ENCODE measurements at regions not wholly inside any gene's neighbourhood (a gene's known extent, or its start where the extent isn't known, plus 50 kb on each side); places are given as distances from the start of the nearest gene placed in this dataset.

DNA sequence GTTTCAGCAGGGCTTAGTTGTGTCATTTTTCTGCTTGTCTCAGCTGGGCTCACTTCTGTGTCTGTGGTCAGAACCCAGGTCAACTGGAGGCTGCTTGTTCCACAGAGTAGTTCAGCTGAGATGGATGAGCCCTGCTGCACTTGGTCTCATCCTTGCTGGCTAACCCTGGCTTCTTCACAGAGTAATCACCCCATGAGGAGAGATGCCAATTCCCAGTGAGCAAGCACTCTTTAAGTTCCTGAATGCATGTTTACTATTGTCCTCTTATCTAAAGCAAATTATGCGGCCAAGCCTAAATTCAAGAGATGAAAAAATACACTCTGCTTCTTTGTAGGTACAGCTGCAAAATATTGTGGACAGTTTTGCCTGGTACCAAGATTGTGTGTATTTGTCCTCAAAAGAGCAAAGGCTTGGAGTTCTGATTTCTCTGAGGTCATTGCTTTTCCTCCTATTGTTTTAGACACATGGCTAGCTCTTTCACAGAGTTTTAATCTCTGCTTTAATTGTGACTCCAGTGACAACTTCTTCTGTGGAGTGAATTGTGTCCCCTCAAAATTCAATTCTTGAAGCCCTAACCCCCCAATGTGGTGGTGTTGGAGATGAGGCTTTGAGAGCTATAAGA lies 236.6 kb upstream of the ANKRD50 start:
- Histone ChIP-seq H3K4me1 (ENCODE audit: control insufficient read depth, low read length) (no peaks in the 10 kb centered on the region), H3K27me3 (ENCODE audit: control insufficient read depth, low read length) (no peaks in the 10 kb centered on the region), H3K9me3 (ENCODE audit: control insufficient read depth, insufficient read depth, low read length) (no peaks in the 10 kb centered on the region), H3K4me2 (ENCODE audit: low read length) (no peak overlapping the region), H3K27ac (ENCODE audit: low read depth, low read length) (no peak overlapping the region), H3K9me2 (replicated peaks; ENCODE audit: control insufficient read depth, low read length) (no peaks in the 10 kb centered on the region), H3K36me3 (ENCODE audit: control insufficient read depth, low read length) (no peaks in the 10 kb centered on the region), H3F3A (ENCODE audit: control insufficient read depth, insufficient read depth) (no peaks in the 10 kb centered on the region), H3K79me2 (ENCODE audit: control insufficient read depth, low read length) (no peaks in the 10 kb centered on the region), H4K20me1 (ENCODE audit: control insufficient read depth, insufficient read depth, low read depth, low read length) (no peaks in the 10 kb centered on the region), H3K4me3 (ENCODE audit: low read length) (no peak overlapping the region)
- TF ChIP-seq, protein P1, sequence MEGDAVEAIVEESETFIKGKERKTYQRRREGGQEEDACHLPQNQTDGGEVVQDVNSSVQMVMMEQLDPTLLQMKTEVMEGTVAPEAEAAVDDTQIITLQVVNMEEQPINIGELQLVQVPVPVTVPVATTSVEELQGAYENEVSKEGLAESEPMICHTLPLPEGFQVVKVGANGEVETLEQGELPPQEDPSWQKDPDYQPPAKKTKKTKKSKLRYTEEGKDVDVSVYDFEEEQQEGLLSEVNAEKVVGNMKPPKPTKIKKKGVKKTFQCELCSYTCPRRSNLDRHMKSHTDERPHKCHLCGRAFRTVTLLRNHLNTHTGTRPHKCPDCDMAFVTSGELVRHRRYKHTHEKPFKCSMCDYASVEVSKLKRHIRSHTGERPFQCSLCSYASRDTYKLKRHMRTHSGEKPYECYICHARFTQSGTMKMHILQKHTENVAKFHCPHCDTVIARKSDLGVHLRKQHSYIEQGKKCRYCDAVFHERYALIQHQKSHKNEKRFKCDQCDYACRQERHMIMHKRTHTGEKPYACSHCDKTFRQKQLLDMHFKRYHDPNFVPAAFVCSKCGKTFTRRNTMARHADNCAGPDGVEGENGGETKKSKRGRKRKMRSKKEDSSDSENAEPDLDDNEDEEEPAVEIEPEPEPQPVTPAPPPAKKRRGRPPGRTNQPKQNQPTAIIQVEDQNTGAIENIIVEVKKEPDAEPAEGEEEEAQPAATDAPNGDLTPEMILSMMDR (IDR thresholded peaks at IDR 0.05; ENCODE audit: low read depth, low read length, poor library complexity, severe bottlenecking), result no peak
- no peak for TF ChIP-seq EZH2phosphoT487 (IDR thresholded peaks at IDR 0.05; ENCODE audit: borderline replicate concordance, low read length)

DNA sequence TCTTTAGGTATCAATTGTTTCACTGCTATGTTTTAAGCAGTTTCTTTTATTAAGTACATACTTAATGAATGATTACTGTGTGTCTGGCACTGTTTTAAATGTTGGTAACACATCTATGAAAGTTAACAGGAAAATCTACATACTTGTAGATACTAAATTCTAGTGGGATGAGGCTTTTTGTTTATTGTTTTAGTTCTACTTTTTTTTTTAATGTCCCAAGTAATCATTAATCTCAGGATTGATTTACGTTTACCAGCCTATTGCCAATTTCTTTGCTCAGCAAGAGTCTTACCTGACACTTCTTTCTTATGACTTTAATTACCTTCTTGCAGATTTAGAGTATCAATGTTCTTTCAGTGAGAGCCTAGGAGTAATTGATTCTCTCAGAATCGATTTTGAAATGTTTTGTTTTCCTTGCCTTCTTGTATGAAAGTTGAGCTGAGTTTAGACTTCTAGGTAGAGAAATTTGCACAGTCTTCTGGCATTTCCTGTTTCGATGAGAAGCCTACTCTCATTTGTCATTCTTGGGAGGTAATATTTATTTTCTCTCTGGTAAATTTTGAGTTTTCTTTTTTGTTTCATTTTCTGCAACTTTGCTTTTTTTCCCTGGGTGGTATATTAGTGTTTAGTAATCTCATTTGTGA lies 235.2 kb upstream of the ANKRD50 start:
- Histone ChIP-seq H4K20me1 (ENCODE audit: control insufficient read depth, insufficient read depth, low read depth, low read length) (no peaks in the 10 kb centered on the region), H3K36me3 (ENCODE audit: control insufficient read depth, low read length) (no peaks in the 10 kb centered on the region), H3K9me3 (ENCODE audit: control insufficient read depth, insufficient read depth, low read length) (no peaks in the 10 kb centered on the region), H3K4me1 (ENCODE audit: control insufficient read depth, low read length) (no peaks in the 10 kb centered on the region), H3K27ac (ENCODE audit: low read depth, low read length) (no peak overlapping the region), H3K79me2 (ENCODE audit: control insufficient read depth, low read length) (no peaks in the 10 kb centered on the region), H3K27me3 (ENCODE audit: control insufficient read depth, low read length) (no peaks in the 10 kb centered on the region), H3K9me2 (replicated peaks; ENCODE audit: control insufficient read depth, low read length) (no peaks in the 10 kb centered on the region), H3K4me2 (ENCODE audit: low read length) (no peak overlapping the region), H3F3A (ENCODE audit: control insufficient read depth, insufficient read depth) (no peaks in the 10 kb centered on the region), H3K4me3 (ENCODE audit: low read length) (no peak overlapping the region)
- TF ChIP-seq EZH2phosphoT487 (IDR thresholded peaks at IDR 0.05; ENCODE audit: borderline replicate concordance, low read length), result no peak
- TF ChIP-seq, protein P1 (IDR thresholded peaks at IDR 0.05; ENCODE audit: low read depth, low read length, poor library complexity, severe bottlenecking), result no peak

DNA sequence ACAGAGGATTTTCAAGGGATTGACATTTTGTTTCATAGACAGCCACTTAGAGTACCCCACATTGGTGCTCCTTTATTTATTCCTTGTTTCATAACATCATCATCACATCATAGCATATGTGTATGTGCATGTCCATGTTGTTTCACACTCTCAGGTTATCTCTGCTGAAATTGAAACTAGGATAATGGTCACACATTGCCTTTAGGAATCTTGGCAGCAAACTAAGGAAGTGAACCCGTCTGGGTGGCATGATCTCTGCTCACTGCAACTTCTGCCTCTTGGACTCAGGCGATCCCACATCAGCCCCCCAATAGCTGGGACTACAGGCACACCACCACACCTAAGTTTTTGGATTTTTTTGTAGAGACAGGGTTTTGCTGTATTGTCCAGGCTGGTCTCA lies 234.2 kb upstream of the ANKRD50 start:
- no peaks in the 10 kb centered on the region for H3K27me3 ChIP-seq (ENCODE audit: control insufficient read depth, low read length)
- no peak overlapping the region for H3K4me3 ChIP-seq (ENCODE audit: low read length)
- H3K79me2 ChIP-seq (ENCODE audit: control insufficient read depth, low read length), result no peaks in the 10 kb centered on the region
- no peaks in the 10 kb centered on the region for H4K20me1 ChIP-seq (ENCODE audit: control insufficient read depth, insufficient read depth, low read depth, low read length)
- H3K9me3 ChIP-seq (ENCODE audit: control insufficient read depth, insufficient read depth, low read length), result no peaks in the 10 kb centered on the region
- H3K27ac ChIP-seq (ENCODE audit: low read depth, low read length), result no peak overlapping the region
- H3K9me2 ChIP-seq (replicated peaks; ENCODE audit: control insufficient read depth, low read length), result no peaks in the 10 kb centered on the region
- no peaks in the 10 kb centered on the region for H3K4me1 ChIP-seq (ENCODE audit: control insufficient read depth, low read length)
- no peak overlapping the region for H3K4me2 ChIP-seq (ENCODE audit: low read length)
- no peaks in the 10 kb centered on the region for H3F3A ChIP-seq (ENCODE audit: control insufficient read depth, insufficient read depth)
- TF ChIP-seq, protein P1 (IDR thresholded peaks at IDR 0.05; ENCODE audit: low read depth, low read length, poor library complexity, severe bottlenecking), result no peak
- TF ChIP-seq EZH2phosphoT487 (IDR thresholded peaks at IDR 0.05; ENCODE audit: borderline replicate concordance, low read length), result no peak
- H3K36me3 ChIP-seq (ENCODE audit: control insufficient read depth, low read length), result no peaks in the 10 kb centered on the region

All from DOHH2 (cell line).